ENCODE measurements at regions not wholly inside any gene's neighbourhood (a gene's known extent, or its start where the extent isn't known, plus 50 kb on each side); places are given as distances from the start of the nearest gene placed in this dataset.

DNA sequence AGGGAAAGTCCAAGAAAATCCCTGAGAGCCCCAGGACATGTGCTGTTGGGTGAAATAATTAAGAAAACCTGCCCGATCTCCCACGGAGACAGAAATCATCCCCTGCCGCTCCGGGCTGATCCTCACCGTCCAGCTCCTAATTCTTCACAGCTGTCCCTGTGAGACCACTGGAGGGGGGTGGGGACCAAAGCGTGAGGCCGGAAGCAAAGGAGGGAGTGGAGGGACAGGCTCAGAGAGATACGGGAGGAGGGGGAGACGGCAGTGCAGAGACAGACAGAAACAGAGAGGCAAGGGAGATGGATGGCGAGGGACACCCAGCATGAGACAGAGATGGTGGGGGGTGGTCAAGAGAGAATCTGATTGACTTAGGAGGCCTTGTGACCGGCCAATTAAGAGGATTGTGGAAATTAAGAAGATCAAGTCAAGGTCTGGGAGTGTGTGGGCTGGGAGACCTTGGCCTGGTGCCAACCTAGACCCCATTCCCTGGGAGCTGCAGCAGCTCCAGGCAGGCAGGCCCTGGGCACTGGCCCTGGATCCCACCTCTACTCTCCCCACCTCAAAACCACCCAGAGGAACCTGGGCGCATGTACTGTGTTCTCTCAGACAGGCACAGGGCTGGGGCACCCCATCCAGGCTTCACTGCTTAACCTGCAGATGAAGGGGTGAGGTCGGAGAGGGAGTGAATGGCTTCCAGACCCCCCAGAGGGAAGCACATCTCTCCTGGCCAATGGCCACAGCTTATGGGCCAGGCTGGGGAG, 113.2 kb upstream of the ALDH1A3 start:
- intact Hi-C loops (cut with DNase I) = no loop called here
- TF ChIP-seq, protein P1, sequence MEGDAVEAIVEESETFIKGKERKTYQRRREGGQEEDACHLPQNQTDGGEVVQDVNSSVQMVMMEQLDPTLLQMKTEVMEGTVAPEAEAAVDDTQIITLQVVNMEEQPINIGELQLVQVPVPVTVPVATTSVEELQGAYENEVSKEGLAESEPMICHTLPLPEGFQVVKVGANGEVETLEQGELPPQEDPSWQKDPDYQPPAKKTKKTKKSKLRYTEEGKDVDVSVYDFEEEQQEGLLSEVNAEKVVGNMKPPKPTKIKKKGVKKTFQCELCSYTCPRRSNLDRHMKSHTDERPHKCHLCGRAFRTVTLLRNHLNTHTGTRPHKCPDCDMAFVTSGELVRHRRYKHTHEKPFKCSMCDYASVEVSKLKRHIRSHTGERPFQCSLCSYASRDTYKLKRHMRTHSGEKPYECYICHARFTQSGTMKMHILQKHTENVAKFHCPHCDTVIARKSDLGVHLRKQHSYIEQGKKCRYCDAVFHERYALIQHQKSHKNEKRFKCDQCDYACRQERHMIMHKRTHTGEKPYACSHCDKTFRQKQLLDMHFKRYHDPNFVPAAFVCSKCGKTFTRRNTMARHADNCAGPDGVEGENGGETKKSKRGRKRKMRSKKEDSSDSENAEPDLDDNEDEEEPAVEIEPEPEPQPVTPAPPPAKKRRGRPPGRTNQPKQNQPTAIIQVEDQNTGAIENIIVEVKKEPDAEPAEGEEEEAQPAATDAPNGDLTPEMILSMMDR (IDR thresholded peaks at IDR 0.05) = no peak

DNA sequence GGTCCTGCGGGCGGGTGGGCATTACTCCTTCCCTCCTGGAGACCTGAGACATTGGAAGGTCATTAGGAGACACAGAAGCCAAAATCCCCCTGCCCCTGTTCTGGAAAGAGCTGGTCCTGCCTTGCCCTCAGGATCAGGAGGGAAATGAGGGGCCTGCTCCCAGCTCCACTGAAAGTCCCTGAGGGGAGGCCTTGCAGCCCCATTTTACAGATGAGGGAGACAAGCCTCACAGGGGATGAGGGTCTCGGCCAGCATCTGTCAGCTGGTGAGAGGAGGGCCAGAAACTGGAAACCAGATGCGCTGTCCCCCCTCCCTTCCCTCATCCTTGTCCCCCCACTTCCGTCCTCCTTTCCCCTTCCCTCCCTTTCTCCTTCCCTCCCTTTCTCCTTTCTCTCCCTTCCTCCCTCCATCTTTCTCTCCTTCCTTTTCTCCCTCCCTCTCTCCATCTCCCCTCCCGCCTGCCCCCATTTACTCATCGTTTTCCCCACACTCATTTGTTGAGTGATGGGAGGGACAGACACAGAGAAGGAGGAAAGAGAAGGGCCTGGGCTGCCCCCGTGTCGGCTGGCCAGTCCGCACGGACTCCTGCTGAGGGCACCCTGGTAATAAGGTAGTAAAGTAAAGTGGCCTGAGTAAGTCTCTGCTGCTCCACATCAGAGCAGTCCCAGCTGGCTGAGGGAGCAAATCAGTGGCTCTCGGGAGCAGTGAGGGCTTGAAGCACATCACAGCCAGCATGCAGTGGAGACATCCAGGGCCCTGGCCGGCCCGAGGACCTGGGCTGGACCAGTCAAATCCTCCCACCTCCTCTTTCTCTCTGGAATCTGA, 112.4 kb upstream of the ALDH1A3 start:
- 84 to 89% methylated on average over 14 of the region's 14 CpGs for whole genome bisulfite sequencing, 2 donors
- no peak for DNase-seq
- Histone ChIP-seq H3K4me3 (no peak overlapping the region), H3K9me3 (no peaks in the 10 kb centered on the region), H3K27ac (no peak overlapping the region), H3K4me1 (peaks cover 0 to 2% (median 0%) of the 10 kb centered on the region in 9 donors), H3K27me3 (peaks cover 0 to 33% (median 4%) of the 10 kb centered on the region in 7 donors), H3K36me3 (no peaks in the 10 kb centered on the region)
- TF ChIP-seq, protein P1 (IDR thresholded peaks at IDR 0.05) = no peak
- intact Hi-C loops (cut with DNase I) = no loop called here
- no peak for ATAC-seq

More for the DNA sequence above, 113.2 kb upstream of the ALDH1A3 start:
- 29 to 37% methylated on average over 13 of the region's 13 CpGs for WGBS, 2 donors
- Histone ChIP-seq H3K4me1 (peaks cover 0 to 2% (median 0%) of the 10 kb centered on the region in 9 donors), H3K9me3 (no peaks in the 10 kb centered on the region), H3K27ac (no peak overlapping the region), H3K27me3 (peaks cover 0 to 37% (median 4%) of the 10 kb centered on the region in 7 donors), H3K36me3 (no peaks in the 10 kb centered on the region), H3K4me3 (no peak overlapping the region)
- DNase-seq = no peak
- no peak for ATAC-seq

DNA sequence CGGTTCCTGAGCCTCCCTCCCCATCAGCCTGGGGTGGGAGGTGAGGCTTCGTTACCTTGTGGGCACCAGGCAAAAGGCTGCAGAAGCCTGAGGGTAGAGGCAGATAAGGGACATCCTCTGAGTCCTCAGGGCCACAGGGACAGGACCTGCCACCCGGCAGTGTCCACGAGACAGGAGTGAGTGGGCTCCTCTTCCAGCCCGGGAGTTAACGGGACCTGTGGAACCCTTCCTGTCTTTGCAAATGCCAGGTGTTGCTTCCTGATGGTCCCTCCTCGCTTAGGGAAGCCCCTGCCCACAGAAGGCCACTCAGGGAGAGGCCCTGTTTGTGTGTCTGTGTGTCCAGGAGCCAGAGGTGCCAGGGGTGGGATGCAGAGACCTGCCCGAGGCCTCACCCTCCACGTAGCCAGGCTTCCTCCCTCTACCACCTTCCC, 111.1 kb upstream of the ALDH1A3 start:
- Histone ChIP-seq H3K9me3 (no peaks in the 10 kb centered on the region), H3K4me3 (no peak overlapping the region), H3K27ac (no peak overlapping the region), H3K4me1 (peaks cover 0 to 2% (median 0%) of the 10 kb centered on the region in 9 donors), H3K36me3 (no peaks in the 10 kb centered on the region), H3K27me3 (peaks cover 0 to 33% (median 4%) of the 10 kb centered on the region in 7 donors)
- ATAC-seq (no peak), DNase-seq (no peak)
- TF ChIP-seq, protein P1 (IDR thresholded peaks at IDR 0.05) = no peak
- WGBS, 2 donors = 95% methylated on average over 9 of the region's 9 CpGs
- intact Hi-C loops (cut with DNase I) = no loop called here

DNA sequence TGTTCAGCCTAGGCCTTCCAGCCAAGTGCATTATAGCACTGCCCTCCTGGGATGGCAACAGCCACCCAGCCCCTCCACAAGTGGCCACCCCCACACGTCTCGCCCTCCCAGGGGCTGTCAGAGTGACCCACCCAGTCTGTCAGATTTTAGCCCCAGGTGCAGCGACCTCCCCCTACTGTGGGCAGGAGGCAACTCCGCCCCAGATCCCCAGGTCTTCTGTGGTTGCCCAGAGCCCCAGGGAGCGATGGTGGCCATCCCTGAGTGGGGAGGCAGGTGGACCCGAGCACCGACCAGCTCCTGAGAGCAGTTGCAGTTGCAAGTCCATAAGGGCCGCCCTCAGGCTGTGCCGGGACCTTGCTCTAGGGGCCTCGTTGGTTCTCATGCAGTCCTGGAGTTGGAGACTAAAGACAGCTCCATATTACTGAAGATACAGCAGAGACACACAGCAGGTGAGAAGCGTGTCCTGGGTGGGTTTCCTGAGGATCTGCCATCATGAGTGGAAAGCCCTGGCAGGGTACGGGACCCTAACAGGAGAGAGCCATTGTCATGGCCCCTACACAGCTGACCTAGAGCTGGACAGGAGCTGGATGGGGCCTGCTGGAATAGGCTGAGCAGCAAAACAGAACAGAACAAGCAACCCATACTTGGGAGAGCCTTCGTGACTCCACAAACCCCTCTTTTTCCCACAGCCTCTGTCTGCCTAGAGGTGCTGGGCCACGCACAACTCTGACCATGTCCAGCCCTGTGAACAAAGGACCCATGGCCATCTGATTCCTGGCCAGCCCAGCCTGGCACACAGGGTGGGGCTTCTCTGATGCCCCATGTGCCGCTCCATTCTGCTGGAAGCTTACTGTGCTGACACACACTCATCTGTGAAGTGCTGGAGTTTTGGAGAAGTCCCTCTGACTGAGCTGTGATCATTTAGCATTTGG, 110.3 kb upstream of the ALDH1A3 start:
- Histone ChIP-seq H3K4me3 (no peak overlapping the region), H3K9me3 (no peaks in the 10 kb centered on the region), H3K27me3 (peaks cover 0 to 33% (median 4%) of the 10 kb centered on the region in 7 donors), H3K4me1 (peaks cover 0 to 2% (median 0%) of the 10 kb centered on the region in 9 donors), H3K27ac (no peak overlapping the region), H3K36me3 (no peaks in the 10 kb centered on the region)
- TF ChIP-seq, protein P1 (IDR thresholded peaks at IDR 0.05) = no peak
- ATAC-seq (no peak), DNase-seq (no peak)
- WGBS, 2 donors = 92 to 94% methylated on average over 15 of the region's 15 CpGs
- intact Hi-C loops (cut with DNase I) = no loop called here

Measured in heart right ventricle (tissue), 16 donors.